GM18505 (cell line): ENCODE measurements at regions not wholly inside any gene's neighbourhood (a gene's known extent, or its start where the extent isn't known, plus 50 kb on each side); places are given as distances from the start of the nearest gene placed in this dataset.

Experiments used
- ATAC-seq: cut with Tn5 transposase; IDR thresholded peaks from one replicate; pipeline ENCODE4 v1.9.1; 2021; ENCODE audit not compliant: unreplicated experiment
- POLR2A ChIP-seq: IDR thresholded peaks from 4 replicates; pipeline ENCODE4 v1.6.1; 2011; ENCODE audit warnings: borderline replicate concordance; ENCODE audit not compliant: insufficient read depth, insufficient read length; ENCODE audit errors: extremely low read depth

DNA sequence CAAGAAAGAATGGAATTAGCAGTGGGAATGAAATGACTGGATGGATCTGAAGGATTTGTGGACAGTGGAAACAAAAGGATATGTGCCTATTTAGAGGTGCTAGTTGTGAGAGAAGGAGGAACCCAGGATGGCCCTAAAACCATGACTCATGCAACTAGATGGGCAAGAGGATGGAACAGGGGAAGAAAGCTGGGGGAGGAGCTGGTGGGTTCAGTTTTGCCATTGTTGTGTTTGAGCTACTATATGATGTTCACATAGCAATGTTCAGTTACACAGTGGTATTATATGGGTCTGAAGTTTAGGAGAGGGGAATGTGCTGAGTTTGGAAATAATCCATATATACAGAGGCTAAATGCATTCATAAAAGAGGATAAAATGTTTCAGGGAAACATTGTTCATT lies 125.7 kb upstream of the SSTR4 start:
- ATAC-seq, result no peak
- no peak for TF ChIP-seq POLR2A

DNA sequence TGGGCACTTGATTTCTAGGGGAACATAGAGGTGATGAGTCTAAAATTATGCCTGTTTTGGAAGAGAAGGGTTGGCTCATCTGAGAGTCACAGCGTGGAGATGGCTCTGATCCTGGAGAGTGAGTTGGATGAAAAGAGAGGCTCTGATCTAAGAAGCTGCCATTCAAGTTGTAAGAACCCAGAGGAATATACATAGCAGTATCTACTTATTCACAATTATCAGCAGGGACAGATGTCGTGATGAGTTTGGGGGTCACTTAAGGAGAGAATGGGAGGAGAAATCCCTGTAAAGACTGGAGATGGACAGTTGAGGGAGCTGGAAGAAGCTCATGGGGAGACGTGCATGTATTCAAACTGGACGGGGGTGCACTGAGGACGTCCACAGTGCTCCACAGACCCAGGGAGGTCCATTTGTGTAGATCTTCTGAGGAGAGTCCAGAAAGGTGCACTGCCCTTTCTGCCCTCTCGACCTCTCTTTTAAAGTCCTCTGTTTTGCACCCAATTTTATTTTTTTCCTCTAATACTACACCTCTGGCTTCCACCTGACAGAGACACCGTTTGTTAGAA lies 124.7 kb upstream of the SSTR4 start:
- TF ChIP-seq POLR2A, result no peak
- ATAC-seq, result no peak

DNA sequence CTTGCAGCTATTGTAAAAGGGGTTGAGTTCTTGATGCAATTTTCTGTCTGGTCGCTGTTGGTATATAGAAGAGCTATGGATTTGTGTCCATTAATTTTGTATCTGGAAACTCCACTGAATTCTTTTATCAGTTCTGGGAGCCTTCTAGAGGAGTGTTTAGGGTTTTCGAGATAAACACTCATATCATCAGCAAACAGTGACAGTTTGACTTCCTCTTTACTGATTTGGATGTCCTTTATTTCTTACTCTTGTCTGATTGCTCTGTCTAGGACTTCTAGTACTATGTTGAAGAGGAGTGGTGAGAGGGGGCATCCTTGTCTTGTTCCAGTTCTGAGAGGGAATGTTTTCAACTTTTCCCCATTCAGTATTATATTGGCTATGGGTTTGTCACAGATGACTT lies 120.8 kb upstream of the SSTR4 start:
- no peak for ATAC-seq

DNA sequence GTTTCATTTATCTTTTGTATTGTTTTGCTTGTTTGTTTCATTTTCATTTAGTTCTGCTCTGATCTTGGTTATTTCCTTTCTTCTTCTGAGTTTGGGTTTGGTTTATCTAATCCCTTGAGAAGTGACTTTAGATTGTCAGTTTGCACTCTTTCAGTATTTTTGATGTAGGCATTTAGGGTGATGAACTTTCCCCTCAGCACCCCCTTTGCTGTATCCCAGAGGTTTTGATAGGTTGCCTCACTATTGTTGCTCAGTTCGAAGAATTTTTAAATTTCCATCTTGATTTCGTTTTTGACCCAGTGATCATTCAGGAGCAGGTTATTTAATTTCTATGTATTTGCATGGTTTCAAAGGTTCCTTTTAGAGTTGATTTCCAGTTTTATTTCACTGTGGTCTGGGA lies 119.6 kb upstream of the SSTR4 start:
- no peak for ATAC-seq
- TF ChIP-seq POLR2A, result no peak

More for the DNA sequence above, 120.8 kb upstream of the SSTR4 start:
- TF ChIP-seq POLR2A, result no peak

DNA sequence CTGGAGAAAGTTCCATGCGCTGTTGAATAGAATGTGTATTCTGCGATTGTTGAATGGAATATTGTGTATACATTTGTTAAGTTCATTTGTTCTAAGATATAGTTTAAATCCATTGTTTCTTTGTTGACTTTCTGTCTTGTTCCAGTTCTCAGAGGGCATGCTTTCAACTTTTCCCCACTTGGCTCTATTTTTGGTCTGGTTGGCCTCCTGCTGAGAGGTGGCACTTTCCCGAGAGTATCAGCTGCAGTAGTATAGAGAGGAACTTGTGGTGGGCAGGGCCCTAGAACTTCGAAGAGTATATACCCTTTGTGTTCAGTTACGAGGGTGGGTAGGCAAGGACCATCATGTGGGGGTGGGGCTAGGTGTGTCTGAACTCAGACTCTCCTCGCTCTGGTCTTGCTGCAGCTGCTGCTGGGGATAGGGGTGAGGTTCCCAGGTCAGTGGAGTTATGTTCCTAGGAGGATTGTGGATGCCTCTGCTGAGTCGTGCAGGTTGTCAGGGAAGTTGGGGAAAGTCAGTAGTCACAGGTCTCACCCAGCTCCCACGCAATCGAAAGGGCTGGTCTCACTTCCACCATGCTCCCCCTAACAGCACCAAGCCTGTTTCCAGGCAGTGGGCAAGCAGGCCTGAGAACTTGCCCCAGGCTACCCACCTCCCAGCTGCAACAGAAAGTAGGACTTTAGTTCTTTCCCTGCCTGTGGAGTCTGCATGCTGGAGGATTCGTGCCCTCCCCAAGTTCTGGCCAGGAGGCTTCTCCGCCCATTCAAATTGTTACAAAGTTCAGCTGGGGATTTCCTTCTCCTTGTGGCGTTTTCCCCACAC lies 118.9 kb upstream of the SSTR4 start:
- TF ChIP-seq POLR2A, result no peak
- ATAC-seq, result no peak

DNA sequence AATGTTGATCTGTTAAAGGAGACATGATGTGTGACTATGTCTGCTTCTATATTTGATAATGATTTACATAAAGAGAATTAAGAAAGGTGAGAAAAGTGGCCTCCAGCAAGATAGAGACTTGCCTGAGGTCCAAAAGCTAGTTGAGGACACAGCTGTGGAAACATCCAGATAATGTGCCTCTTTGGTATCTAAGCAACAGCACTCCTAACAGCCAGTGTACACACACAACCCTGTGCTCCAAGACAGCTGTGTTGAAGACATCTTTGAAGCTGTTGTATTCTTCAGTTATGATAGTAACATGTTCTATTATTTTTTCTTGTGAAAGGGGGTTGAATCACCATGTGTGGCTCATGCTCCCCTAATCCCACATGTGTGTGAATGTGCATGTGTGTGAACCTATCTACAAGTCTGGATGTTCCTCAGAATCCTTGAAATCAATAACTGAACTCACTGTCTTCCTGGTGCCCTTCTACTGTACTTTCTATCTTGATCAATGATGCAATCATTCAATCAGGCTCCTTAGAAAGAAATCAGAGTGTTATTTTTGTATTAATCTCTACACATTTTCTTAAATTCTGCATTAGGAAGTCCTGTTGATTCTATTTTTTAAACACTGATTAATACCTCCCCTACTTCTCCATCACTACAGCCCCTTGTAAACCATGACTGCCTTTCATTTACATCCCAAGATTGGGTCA lies 116.7 kb upstream of the SSTR4 start:
- TF ChIP-seq POLR2A, result no peak
- ATAC-seq, result no peak

DNA sequence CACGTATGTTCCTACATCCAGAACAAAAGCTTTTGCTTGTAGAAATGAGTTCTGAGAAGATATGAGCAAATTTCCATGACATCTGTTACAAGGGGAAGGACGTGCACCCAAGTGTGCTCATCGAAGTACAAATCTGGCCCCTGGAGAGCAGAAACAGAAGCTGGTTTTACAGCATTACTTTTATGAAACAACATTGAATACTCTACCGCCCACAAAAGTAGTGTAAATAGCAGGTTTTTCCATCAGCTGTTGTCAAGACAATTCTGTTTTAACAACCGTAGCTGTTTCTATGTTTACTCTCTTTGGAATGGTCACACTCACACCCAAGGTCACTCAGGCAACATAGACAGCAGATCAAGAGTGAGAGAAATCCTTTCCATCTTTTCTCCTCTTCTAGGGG lies 114.2 kb upstream of the SSTR4 start:
- ATAC-seq, result no peak
- no peak for TF ChIP-seq POLR2A

DNA sequence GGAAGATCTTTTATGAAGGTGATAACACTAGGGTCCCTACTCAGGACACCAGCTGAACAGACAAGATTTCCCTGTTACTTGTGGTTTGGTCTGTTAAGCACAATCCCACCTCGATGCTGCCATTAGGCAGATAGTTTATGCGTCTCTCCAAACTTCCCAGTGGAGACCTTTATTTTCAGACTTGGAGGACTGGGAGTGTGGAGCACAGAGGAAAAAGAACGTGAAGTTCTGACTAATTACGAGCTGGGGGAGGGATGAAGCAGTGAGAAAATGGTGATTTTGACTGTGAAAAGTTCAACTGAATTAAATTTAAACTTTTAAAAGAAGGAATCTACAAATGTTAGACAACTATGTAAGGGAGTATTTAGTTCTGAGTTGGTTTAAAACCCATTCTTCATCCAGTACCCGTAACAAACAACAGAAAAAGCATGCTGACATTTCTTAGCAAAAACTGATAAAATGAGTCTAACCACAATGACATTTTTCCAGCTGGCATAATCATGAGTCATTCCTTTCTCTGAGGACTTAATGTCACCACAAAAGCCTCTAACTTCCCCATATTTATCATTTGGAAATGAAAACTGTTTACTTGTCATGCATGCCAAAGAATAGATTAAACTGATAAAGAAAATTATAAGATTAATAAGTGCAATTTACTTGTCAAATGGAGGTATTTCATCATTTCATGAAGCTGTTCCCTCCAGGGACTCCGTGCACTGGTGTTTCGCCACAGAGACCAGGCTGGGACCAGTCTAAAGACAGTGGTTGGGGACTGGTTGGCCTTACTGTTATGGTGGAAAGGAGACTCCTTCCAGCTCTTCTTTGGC lies 113.3 kb upstream of the SSTR4 start:
- TF ChIP-seq POLR2A, result no peak
- ATAC-seq, result no peak

DNA sequence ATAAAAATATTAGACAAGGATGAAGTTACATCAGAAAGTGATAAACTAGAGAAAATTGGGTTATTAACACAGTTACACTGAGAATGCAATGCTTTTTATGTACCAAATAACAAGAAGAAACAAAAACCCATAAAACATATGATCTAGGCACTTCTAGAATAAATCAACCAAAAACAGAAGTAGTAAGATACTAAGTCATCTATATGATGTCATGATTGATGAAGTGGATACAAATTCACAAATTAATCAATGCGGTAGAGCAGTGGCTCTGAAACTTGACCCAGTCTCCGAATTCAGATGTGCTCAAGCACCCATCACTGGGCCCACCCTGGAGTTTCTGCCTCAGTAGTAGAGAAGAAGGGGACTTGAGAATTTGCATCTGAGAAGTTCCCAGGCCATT lies 112.1 kb upstream of the SSTR4 start:
- no peak for TF ChIP-seq POLR2A
- ATAC-seq, result no peak

DNA sequence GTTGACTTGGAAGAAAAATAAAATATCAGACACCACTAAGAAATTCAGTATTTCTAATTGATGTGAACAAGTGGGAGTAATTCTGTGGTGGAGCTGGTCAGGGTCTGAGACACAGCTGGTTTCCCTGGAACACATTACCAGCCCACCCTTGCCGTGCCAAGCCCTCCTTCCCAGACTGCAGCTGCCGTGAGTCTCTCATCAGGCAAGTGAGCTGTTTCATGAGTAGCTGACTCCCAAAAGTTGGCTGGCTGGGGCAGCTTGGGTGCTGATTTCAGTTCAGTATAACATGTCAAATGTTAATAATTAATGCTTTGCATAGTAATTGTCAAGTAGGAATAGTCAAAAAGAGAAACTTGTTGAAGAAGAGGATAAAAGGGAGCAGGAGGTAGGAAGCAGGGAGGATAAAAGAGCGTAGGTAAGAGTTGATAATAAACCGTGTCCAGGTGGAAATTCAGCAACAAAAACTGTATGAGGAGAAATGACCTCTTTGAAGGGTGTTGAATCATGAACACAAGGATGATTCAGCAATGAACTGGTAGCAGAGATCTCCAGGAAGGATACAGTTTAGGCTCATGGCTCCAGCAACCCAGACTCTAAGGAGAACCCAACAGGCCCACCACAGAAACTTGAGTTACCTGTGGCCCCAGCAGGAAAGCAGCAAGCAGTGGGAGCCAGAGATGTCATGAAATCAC lies 110.9 kb upstream of the SSTR4 start:
- TF ChIP-seq POLR2A, result no peak
- ATAC-seq, result no peak

DNA sequence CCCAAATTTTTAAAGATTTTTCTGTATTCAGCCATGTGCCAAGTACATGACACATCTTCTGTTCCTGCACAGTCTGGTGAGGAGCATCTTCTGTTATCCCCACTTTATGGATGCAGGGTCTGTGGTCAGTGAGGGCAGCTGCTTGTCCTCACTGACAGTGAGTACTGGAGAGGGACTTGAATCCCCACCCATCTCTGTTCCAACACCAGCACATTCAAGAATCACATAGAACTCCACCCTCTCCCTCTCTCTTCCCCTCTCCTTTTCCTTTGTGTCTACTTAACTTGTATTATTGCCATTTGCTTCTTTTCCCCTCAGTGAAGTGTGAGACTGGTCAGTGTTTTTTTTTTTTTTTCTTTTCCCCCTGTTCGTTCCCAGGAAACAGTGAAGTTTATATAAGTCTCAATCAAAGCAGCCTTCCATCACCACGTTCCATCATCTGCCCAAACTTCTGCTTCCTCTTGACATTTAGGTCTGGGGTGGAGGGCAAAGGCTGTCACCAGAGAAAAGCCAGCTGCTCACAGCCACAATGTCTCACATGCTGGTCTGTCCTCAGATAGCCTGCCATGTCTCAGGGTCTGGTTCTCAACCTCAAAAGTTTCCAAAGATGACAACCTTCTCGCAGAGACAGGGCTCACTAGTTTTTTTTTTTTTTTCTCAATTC lies 110.0 kb upstream of the SSTR4 start:
- no peak for ATAC-seq
- no peak for TF ChIP-seq POLR2A

DNA sequence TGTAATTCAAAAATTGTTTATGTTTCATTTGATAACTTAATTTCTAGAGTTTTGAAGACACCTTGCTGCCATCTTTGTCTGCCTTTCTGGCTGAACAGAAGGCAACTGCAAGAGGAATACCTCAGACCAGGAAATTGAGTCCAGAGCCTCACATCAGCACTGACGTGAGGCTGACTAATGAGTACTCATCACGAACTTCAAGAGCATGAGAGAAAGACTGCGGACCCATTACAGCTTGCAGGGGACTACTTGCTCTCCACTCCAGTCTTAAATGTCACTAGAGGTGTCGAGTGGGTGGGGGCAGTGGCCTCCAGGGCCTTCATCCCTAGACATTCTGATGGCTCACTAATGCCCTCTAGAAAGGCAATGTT lies 109.5 kb upstream of the SSTR4 start:
- no peak for TF ChIP-seq POLR2A
- ATAC-seq, result no peak
